Activated CD4-positive, alpha-beta T cell treated with anti-CD3 and anti-CD28 coated beads, Interleukin-2, amount 10 ng/mL, durations not matched to agents 7 days and 5 days (primary cell): ENCODE measurements at regions not wholly inside any gene's neighbourhood (a gene's known extent, or its start where the extent isn't known, plus 50 kb on each side); places are given as distances from the start of the nearest gene placed in this dataset.
"Not testable (repeated sequence)": the region's sequence is repeated elsewhere in the genome, so short reads cannot be mapped to it uniquely, and the experiment has no call there.

ENCODE experiments used
- CTCF ChIA-PET: fragments of 350-600 bp; sonication (Branson Sonifier 250); formaldehyde crosslinking; loops from one replicate; lab custom pipeline; 2021; ENCODE audit warnings: antibody characterized with exemption; lab: Charles Lee
- POLR2A ChIA-PET: fragments of 350-600 bp; sonication (Branson Sonifier 250); formaldehyde crosslinking; loops from one replicate; lab custom pipeline; 2021; ENCODE audit warnings: antibody characterized with exemption; lab: Charles Lee
- DNase-seq: peaks from one replicate; pipeline ENCODE4 v3.0.0-alpha.2; 2020
- H3K27ac Mint-ChIP-seq: one replicate; pipeline ENCODE4 v1.8.0; 2021; ENCODE audit warnings: mild to moderate bottlenecking, moderate library complexity, mixed read lengths
- H3K27me3 Mint-ChIP-seq: one replicate; pipeline ENCODE4 v1.8.0; 2021; ENCODE audit warnings: mixed read lengths
- H3K36me3 Mint-ChIP-seq: one replicate; pipeline ENCODE4 v1.8.0; 2021; ENCODE audit warnings: low read depth, mixed read lengths
- H3K4me1 Mint-ChIP-seq: one replicate; pipeline ENCODE4 v1.8.0; 2021; ENCODE audit warnings: mixed read lengths
- H3K4me3 Mint-ChIP-seq: one replicate; pipeline ENCODE4 v1.8.0; 2021; ENCODE audit warnings: mild to moderate bottlenecking, moderate library complexity, mixed read lengths
- H3K9me3 Mint-ChIP-seq: one replicate; pipeline ENCODE4 v1.8.0; 2021; ENCODE audit warnings: mixed read lengths

- POLR2A ChIA-PET, H3K4me3 Mint-ChIP-seq, H3K4me1 Mint-ChIP-seq: not testable (repeated sequence)
These were observed 126.8 kb downstream of the TNFRSF13B start for GRCh38 chr17:16845098-16845497.

DNA sequence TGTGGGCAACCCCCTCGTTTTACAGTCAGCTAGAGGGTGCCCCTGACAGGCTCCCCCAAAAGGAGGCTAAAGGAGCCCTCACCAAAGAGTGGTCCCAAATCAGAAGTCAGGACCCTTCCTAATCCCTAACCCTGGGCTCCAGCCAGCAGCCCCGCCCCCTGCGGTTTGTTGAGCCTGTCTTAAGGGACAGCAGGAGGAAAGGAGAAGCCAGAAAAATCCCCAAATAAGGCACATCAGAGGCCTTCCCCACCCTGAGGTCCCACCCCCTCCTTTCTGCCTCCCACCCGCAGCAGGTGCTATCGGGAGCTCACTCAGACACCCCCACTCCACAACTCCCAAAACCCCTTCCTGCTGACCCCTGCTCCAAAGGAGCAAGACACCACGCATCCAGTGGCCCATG, 127.2 kb downstream of the TNFRSF13B start:
- H3K4me3 Mint-ChIP-seq, H3K9me3 Mint-ChIP-seq, H3K27me3 Mint-ChIP-seq, H3K27ac Mint-ChIP-seq, H3K36me3 Mint-ChIP-seq, DNase-seq, POLR2A ChIA-PET, CTCF ChIA-PET, H3K4me1 Mint-ChIP-seq: not testable (repeated sequence)

More at GRCh38 chr17:16845098-16845497, 126.8 kb downstream of the TNFRSF13B start:
- H3K36me3 Mint-ChIP-seq, H3K27me3 Mint-ChIP-seq, CTCF ChIA-PET, DNase-seq, H3K9me3 Mint-ChIP-seq, H3K27ac Mint-ChIP-seq: not testable (repeated sequence)

DNA sequence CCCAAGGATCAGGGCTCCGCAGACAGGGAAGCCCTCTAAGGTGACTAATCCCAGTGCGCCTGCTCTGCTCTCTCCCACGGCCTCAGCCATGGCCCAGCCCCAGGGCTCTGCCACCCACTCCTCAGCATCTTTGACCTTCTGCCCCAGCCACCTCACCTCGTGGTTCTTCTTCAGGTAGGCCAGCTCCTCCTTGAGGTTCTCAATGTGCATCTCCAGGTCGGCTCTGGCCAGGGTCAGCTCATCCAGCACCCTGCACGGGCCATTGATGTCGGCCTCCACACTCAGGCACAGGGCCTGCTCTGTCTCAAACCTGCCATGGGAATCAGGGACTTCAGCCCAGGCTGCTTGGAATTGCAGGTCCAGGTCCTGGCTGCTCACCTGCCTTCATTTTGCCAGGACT, 128.4 kb downstream of the TNFRSF13B start:
- H3K4me1 Mint-ChIP-seq, H3K4me3 Mint-ChIP-seq, CTCF ChIA-PET, H3K36me3 Mint-ChIP-seq, H3K9me3 Mint-ChIP-seq, POLR2A ChIA-PET, H3K27ac Mint-ChIP-seq, DNase-seq, H3K27me3 Mint-ChIP-seq: not testable (repeated sequence)

DNA sequence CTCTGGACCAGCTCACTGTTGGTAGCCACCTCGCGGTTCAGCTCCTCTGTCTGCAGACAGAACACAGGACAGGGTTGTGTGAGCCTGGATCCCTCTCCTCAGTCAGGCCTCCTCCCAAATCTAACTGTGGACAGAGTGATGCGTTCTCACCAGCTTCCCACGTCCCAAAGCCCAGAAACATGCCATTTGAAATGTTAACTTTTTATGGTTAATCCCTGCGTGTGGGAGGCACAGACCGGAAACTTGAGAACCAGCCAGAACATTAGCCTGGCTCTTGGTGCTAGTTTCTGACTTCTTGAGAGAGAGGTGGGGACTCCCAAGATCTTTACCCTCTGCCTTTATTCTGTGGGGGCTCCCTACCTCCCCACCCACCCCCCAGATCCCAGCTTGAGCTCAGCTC, 129.6 kb downstream of the TNFRSF13B start:
- H3K27me3 Mint-ChIP-seq, H3K27ac Mint-ChIP-seq, H3K4me3 Mint-ChIP-seq, H3K36me3 Mint-ChIP-seq, DNase-seq, CTCF ChIA-PET, H3K9me3 Mint-ChIP-seq, H3K4me1 Mint-ChIP-seq, POLR2A ChIA-PET: not testable (repeated sequence)

GRCh38 chr17:16841896-16842295, 130.0 kb downstream of the TNFRSF13B start:
- POLR2A ChIA-PET, H3K4me3 Mint-ChIP-seq, H3K27ac Mint-ChIP-seq, CTCF ChIA-PET, H3K36me3 Mint-ChIP-seq, DNase-seq, H3K4me1 Mint-ChIP-seq, H3K9me3 Mint-ChIP-seq, H3K27me3 Mint-ChIP-seq: not testable (repeated sequence)

GRCh38 chr17:16840219-16840618, 131.7 kb downstream of the TNFRSF13B start:
- H3K4me3 Mint-ChIP-seq, H3K9me3 Mint-ChIP-seq, DNase-seq, H3K36me3 Mint-ChIP-seq, POLR2A ChIA-PET, H3K27ac Mint-ChIP-seq, CTCF ChIA-PET, H3K4me1 Mint-ChIP-seq, H3K27me3 Mint-ChIP-seq: not testable (repeated sequence)

DNA sequence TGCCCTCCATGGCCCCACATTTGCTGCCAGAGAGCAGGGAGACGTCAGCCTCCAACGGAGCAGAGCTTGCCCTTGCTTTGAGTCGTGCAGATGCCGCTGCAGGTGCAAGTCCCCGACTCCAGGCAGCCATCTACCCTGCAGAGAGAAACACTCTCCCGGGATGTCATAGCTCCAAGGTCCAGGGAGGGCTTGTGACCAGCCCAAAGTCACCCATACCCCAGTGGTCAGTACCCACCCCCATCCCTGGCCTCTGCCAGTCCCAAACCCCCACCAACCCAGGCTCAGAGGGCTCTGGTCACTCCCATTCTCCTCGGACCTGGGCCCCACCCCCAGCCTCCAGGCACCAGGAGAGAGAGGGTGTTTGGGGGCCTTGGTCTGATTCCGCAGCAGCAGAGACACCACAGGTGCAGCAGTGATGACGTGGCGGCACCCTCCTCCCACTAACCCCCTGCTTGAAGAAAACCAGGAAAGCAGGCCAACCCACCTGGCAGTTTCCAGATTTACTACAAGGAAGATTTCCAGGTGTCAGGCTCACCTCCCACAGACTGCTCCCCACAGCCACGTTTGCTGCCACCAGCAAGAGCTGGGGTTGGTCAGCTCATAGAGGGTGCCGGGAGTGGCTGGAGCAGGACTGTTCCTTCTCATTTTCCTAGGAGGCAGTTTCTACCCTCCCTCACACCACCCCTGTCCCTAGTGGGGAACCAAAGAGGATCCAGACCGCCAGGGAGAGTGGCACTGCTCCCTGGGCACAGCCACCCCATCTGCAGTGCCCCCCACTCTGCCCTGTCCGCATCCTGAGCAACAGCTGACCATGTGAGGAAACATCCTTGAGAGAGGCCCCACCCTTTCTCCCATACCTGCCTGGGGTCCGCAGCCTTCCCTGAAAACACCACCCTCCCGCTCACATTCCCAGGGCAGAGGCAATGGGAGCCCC, 132.4 kb downstream of the TNFRSF13B start:
- H3K27ac Mint-ChIP-seq, CTCF ChIA-PET, H3K4me1 Mint-ChIP-seq, H3K27me3 Mint-ChIP-seq, H3K4me3 Mint-ChIP-seq, H3K9me3 Mint-ChIP-seq, DNase-seq, POLR2A ChIA-PET, H3K36me3 Mint-ChIP-seq: not testable (repeated sequence)

GRCh38 chr17:16838795-16839194, 133.1 kb downstream of the TNFRSF13B start:
- H3K9me3 Mint-ChIP-seq, POLR2A ChIA-PET, H3K4me3 Mint-ChIP-seq, H3K4me1 Mint-ChIP-seq, DNase-seq, H3K36me3 Mint-ChIP-seq, CTCF ChIA-PET, H3K27ac Mint-ChIP-seq, H3K27me3 Mint-ChIP-seq: not testable (repeated sequence)

DNA sequence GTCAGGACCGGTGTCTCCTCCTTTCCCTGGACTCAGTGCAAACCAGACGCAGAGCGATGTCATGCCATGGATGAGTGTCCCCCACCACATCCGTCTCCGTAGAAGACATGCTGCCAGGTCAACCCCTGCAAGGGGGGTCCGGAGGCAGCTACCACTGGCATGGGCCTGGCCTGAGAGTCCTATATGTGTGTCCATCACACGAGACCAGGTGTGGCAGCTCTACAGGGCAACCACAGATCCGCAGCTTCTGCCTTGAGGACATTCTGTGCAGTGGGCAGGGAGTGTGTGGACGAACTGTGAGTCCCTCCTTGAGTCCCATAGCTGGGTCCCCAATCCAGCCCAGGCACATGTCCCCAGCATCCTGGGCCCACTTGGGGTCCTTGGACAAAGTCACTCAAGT, 133.6 kb downstream of the TNFRSF13B start:
- POLR2A ChIA-PET, CTCF ChIA-PET, H3K4me1 Mint-ChIP-seq, H3K27me3 Mint-ChIP-seq, H3K9me3 Mint-ChIP-seq, H3K27ac Mint-ChIP-seq, DNase-seq, H3K4me3 Mint-ChIP-seq, H3K36me3 Mint-ChIP-seq: not testable (repeated sequence)

GRCh38 chr17:16837468-16838266, 134.3 kb downstream of the TNFRSF13B start:
- H3K27ac Mint-ChIP-seq, H3K36me3 Mint-ChIP-seq, CTCF ChIA-PET, H3K4me1 Mint-ChIP-seq, DNase-seq, H3K9me3 Mint-ChIP-seq, H3K27me3 Mint-ChIP-seq, H3K4me3 Mint-ChIP-seq, POLR2A ChIA-PET: not testable (repeated sequence)

DNA sequence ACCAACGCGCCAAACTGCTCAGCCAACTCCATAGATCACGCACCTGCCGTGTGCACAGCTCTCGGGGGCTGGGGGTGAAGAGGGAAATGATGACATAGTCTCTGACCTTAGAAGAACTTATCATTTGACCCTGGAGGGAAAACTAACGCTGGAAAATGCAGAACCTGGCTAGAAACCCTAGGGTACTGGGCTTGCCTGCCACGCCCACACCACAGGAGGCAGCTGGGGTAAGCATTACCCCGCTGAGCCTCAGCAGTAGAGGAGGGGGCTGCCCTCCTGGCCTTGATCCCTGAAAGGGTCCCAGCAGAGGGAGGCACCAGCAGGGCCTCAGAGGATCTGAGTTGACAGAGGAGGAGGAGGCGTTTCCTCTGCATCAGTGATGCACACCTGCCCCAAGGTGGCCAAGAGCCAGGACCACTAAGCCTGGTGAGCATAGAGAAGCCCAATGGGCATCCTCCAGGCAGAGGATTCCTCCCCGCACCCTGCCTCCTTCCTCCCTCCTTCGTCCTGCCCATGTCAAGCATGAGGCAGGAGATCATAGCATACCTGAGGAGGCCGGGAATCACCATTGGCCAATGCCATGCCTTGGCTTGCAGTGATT, 135.5 kb downstream of the TNFRSF13B start:
- H3K4me3 Mint-ChIP-seq, POLR2A ChIA-PET, H3K27ac Mint-ChIP-seq, H3K4me1 Mint-ChIP-seq, DNase-seq, H3K9me3 Mint-ChIP-seq, H3K27me3 Mint-ChIP-seq, CTCF ChIA-PET, H3K36me3 Mint-ChIP-seq: not testable (repeated sequence)

DNA sequence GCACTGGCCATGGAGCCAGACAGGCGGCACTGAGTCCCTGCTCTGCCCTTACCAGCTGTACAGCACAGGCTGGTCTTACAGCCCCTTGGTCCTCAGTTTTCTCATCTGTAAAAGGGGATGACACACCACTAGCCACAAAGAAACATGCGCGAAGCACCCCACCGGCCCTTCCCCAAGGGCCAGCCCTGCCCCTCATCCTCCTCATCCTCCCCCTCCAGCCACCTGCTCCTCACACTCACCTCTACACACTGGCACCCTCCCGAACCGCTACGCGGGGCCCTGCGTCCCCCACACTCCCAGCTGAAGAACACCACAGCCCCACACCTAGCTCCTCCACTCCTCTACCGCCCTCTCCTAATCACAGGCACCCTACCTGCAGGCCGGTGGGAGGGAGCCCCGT, 138.4 kb downstream of the TNFRSF13B start:
- H3K4me1 Mint-ChIP-seq, CTCF ChIA-PET, POLR2A ChIA-PET, DNase-seq, H3K9me3 Mint-ChIP-seq, H3K4me3 Mint-ChIP-seq, H3K27ac Mint-ChIP-seq, H3K27me3 Mint-ChIP-seq, H3K36me3 Mint-ChIP-seq: not testable (repeated sequence)

- H3K27ac Mint-ChIP-seq, DNase-seq, H3K4me3 Mint-ChIP-seq, H3K36me3 Mint-ChIP-seq, CTCF ChIA-PET, H3K27me3 Mint-ChIP-seq, H3K9me3 Mint-ChIP-seq, POLR2A ChIA-PET, H3K4me1 Mint-ChIP-seq: not testable (repeated sequence)
These were observed 139.1 kb downstream of the TNFRSF13B start for GRCh38 chr17:16832853-16833252.
